Ammon's horn (tissue), 1 donor: ENCODE measurements at regions not wholly inside any gene's neighbourhood (a gene's known extent, or its start where the extent isn't known, plus 50 kb on each side); places are given as distances from the start of the nearest gene placed in this dataset.
A peak's percentile ranks its signal among the peaks of the same experiment; 100 is the strongest.
"Not testable (repeated sequence)": the region's sequence is repeated elsewhere in the genome, so short reads cannot be mapped to it uniquely, and the experiment has no call there.

Source experiments
- DNase-seq: peaks from one replicate; pipeline ENCODE4 v3.0.0-alpha.2; 2016; ENCODE audit warnings: low spot score

- DNase-seq: no peak
These were observed 115.4 kb upstream of the EMCN start for GRCh38 chr4:100633269-100633668.

- DNase-seq: no peak
These were observed 114.3 kb upstream of the EMCN start for GRCh38 chr4:100632163-100632562.

- DNase-seq: no peak
These were observed 113.6 kb upstream of the EMCN start for GRCh38 chr4:100631281-100631968.

- no peak for DNase-seq
These were observed 112.5 kb upstream of the EMCN start for GRCh38 chr4:100630341-100630740.

GRCh38 chr4:100609810-100610209 lies 92.0 kb upstream of the EMCN start:
- no peak for DNase-seq

- DNase-seq: not testable (repeated sequence)
These were observed 90.8 kb upstream of the EMCN start for GRCh38 chr4:100608651-100609050.

GRCh38 chr4:100605144-100605543 lies 87.3 kb upstream of the EMCN start:
- DNase-seq: no peak

GRCh38 chr4:100593935-100594334 lies 76.1 kb upstream of the EMCN start:
- no peak for DNase-seq

GRCh38 chr4:100591161-100591876 lies 73.5 kb upstream of the EMCN start:
- DNase-seq: no peak

- DNase-seq: no peak
These were observed 72.5 kb upstream of the EMCN start for GRCh38 chr4:100590325-100590724.

GRCh38 chr4:100588076-100588475 lies 70.3 kb upstream of the EMCN start:
- no peak for DNase-seq

GRCh38 chr4:100582146-100582545 lies 64.3 kb upstream of the EMCN start:
- no peak for DNase-seq

GRCh38 chr4:100581337-100581736 lies 63.5 kb upstream of the EMCN start:
- peak; percentile 30 for DNase-seq

GRCh38 chr4:100576570-100576969 lies 58.7 kb upstream of the EMCN start:
- DNase-seq: no peak

GRCh38 chr4:100574607-100575006 lies 56.8 kb upstream of the EMCN start:
- DNase-seq: peak; percentile 66

- no peak for DNase-seq
These were observed 51.4 kb upstream of the EMCN start for GRCh38 chr4:100569196-100569595.
